ENCODE measurements at regions not wholly inside any gene's neighbourhood (a gene's known extent, or its start where the extent isn't known, plus 50 kb on each side); places are given as distances from the start of the nearest gene placed in this dataset.

GRCh38 chr11:86726118-86726753, 53.8 kb upstream of the ME3 start (continued):
- no peak for TF ChIP-seq CHD7 (IDR thresholded peaks at IDR 0.05; ENCODE audit: insufficient replicate concordance, low read length)
- TF ChIP-seq TAF1 (IDR thresholded peaks at IDR 0.05; ENCODE audit: low read depth, low read length): no peak
- TF ChIP-seq BACH1 (IDR thresholded peaks at IDR 0.05; ENCODE audit: low read length): no peak
- no peak for TF ChIP-seq TBP (IDR thresholded peaks at IDR 0.05; ENCODE audit: low read depth, low read length)
- no peak for TF ChIP-seq CTBP2 (IDR thresholded peaks at IDR 0.05; ENCODE audit: borderline replicate concordance, insufficient read depth, insufficient read length, low read length)
- TF ChIP-seq NANOG (IDR thresholded peaks at IDR 0.05; ENCODE audit: insufficient read depth, low read depth, low read length, poor library complexity, severe bottlenecking): no peak
- TF ChIP-seq, protein P1, sequence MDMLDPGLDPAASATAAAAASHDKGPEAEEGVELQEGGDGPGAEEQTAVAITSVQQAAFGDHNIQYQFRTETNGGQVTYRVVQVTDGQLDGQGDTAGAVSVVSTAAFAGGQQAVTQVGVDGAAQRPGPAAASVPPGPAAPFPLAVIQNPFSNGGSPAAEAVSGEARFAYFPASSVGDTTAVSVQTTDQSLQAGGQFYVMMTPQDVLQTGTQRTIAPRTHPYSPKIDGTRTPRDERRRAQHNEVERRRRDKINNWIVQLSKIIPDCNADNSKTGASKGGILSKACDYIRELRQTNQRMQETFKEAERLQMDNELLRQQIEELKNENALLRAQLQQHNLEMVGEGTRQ (IDR thresholded peaks at IDR 0.05; ENCODE audit: low read length): no peak
